ENCODE measurements at regions not wholly inside any gene's neighbourhood (a gene's known extent, or its start where the extent isn't known, plus 50 kb on each side); places are given as distances from the start of the nearest gene placed in this dataset.

- TF ChIP-seq, protein P1, sequence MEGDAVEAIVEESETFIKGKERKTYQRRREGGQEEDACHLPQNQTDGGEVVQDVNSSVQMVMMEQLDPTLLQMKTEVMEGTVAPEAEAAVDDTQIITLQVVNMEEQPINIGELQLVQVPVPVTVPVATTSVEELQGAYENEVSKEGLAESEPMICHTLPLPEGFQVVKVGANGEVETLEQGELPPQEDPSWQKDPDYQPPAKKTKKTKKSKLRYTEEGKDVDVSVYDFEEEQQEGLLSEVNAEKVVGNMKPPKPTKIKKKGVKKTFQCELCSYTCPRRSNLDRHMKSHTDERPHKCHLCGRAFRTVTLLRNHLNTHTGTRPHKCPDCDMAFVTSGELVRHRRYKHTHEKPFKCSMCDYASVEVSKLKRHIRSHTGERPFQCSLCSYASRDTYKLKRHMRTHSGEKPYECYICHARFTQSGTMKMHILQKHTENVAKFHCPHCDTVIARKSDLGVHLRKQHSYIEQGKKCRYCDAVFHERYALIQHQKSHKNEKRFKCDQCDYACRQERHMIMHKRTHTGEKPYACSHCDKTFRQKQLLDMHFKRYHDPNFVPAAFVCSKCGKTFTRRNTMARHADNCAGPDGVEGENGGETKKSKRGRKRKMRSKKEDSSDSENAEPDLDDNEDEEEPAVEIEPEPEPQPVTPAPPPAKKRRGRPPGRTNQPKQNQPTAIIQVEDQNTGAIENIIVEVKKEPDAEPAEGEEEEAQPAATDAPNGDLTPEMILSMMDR (IDR thresholded peaks at IDR 0.05), result no peak
- TF ChIP-seq POLR2A (IDR thresholded peaks at IDR 0.05), result no peak
- no peak for DNase-seq (ENCODE audit: low spot score in 2 of 2)
- 28 to 39% methylated on average over 6 of the region's 6 CpGs for WGBS, 2 donors
- intact Hi-C loops (cut with DNase I; ENCODE audit: low total_unique reads), result no loop called here
- H3K4me3 ChIP-seq (ENCODE audit: low read depth, poor library complexity, severe bottlenecking), result no peak overlapping the region
These were observed 245.8 kb downstream of the KCNS3 start for GRCh38 chr2:18124116-18124835.

GRCh38 chr2:18123577-18123976, 245.1 kb downstream of the KCNS3 start:
- 35 to 40% methylated on average over 3 of the region's 3 CpGs for WGBS, 2 donors
- H3K4me3 ChIP-seq (ENCODE audit: low read depth, poor library complexity, severe bottlenecking), result no peak overlapping the region
- no peak for DNase-seq (ENCODE audit: low spot score in 2 of 2)
- intact Hi-C loops (cut with DNase I; ENCODE audit: low total_unique reads), result no loop called here
- TF ChIP-seq, protein P1 (IDR thresholded peaks at IDR 0.05), result no peak
- TF ChIP-seq POLR2A (IDR thresholded peaks at IDR 0.05), result no peak

GRCh38 chr2:18123211-18123570, 244.7 kb downstream of the KCNS3 start:
- 29 to 31% methylated on average over 3 of the region's 3 CpGs for WGBS, 2 donors
- no peak overlapping the region for H3K4me3 ChIP-seq (ENCODE audit: low read depth, poor library complexity, severe bottlenecking)
- no peak for DNase-seq (ENCODE audit: low spot score in 2 of 2)
- intact Hi-C loops (cut with DNase I; ENCODE audit: low total_unique reads), result no loop called here
- TF ChIP-seq, protein P1 (IDR thresholded peaks at IDR 0.05), result no peak
- TF ChIP-seq POLR2A (IDR thresholded peaks at IDR 0.05), result no peak

DNA sequence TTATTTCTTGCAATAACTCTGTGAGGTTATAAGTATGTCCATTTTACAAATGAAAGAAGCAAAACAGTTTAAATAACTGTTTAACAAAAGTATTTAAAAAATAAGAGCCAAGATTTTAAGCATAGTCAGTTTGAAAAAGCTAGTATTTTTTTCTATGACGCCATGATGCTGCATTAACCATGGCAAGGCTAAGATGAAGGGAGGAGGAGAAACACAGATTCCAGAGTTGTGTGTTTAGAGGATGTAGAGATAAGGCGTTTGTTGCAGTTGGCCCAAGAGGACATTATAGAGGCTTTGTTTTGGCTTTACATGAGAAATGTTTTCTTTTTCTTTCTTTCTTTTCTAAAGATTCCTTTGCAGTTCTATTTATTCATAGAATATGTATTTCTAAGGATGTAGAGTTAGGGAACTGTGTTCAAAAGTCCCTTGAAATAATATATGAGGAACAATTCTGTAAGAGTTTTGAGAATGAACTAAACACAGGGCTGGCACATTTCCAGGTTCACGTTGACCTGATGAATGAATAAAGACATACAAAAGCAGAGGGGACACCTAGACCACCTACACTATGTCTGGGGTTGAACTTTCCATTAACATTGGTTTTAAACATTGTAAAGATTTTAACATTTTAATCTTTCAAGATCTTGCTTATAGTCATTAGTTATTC, 244.2 kb downstream of the KCNS3 start:
- intact Hi-C loops (cut with DNase I; ENCODE audit: low total_unique reads), result no loop called here

GRCh38 chr2:18119883-18120282, 241.4 kb downstream of the KCNS3 start:
- H3K4me3 ChIP-seq (ENCODE audit: low read depth, poor library complexity, severe bottlenecking), result no peak overlapping the region
- no peak for TF ChIP-seq POLR2A (IDR thresholded peaks at IDR 0.05)
- TF ChIP-seq, protein P1 (IDR thresholded peaks at IDR 0.05), result no peak
- no peak for DNase-seq (ENCODE audit: low spot score in 2 of 2)
- 24 to 28% methylated on average over 3 of the region's 3 CpGs for WGBS, 2 donors
- intact Hi-C loops (cut with DNase I; ENCODE audit: low total_unique reads), result no loop called here

More for the DNA sequence above, 244.2 kb downstream of the KCNS3 start:
- TF ChIP-seq, protein P1 (IDR thresholded peaks at IDR 0.05), result no peak
- no peak for TF ChIP-seq POLR2A (IDR thresholded peaks at IDR 0.05)
- no peak for DNase-seq (ENCODE audit: low spot score in 2 of 2)
- H3K4me3 ChIP-seq (ENCODE audit: low read depth, poor library complexity, severe bottlenecking), result no peak overlapping the region
- 49 to 55% methylated on average over 3 of the region's 3 CpGs for WGBS, 2 donors
